Mesendoderm (in vitro differentiated cells): ENCODE measurements at regions not wholly inside any gene's neighbourhood (a gene's known extent, or its start where the extent isn't known, plus 50 kb on each side); places are given as distances from the start of the nearest gene placed in this dataset.
"Not testable (repeated sequence)": the region's sequence is repeated elsewhere in the genome, so short reads cannot be mapped to it uniquely, and the experiment has no call there.

ENCODE experiments used
- DNase-seq: peaks from one replicate; pipeline ENCODE4 v3.0.0; 2013
- H2AK5ac ChIP-seq: 2 replicates; pipeline ENCODE4 v1.6.1; 2013; ENCODE audit warnings: low read length, inconsistent platforms
- H2BK120ac ChIP-seq: 2 replicates; pipeline ENCODE4 v1.6.1; 2013; ENCODE audit warnings: low read depth, mild to moderate bottlenecking, low read length, moderate library complexity, mixed read lengths
- H2BK15ac ChIP-seq: replicated peaks from 2 replicates; pipeline ENCODE4 v1.6.1; 2013; ENCODE audit warnings: low read depth, mild to moderate bottlenecking, moderate library complexity
- H2BK5ac ChIP-seq: 2 replicates; pipeline ENCODE4 v1.6.1; 2013; ENCODE audit warnings: low read length, inconsistent platforms
- H3K18ac ChIP-seq: 2 replicates; pipeline ENCODE4 v1.6.1; 2013; ENCODE audit warnings: mild to moderate bottlenecking, low read length, mixed read lengths
- H3K23ac ChIP-seq: one replicate; pipeline ENCODE4 v1.6.1; 2013; ENCODE audit warnings: low read length
- H3K27ac ChIP-seq: 2 replicates; pipeline ENCODE4 v1.5.1; 2013; ENCODE audit warnings: low read depth, mild to moderate bottlenecking, inconsistent platforms, low read length, moderate library complexity
- H3K27me3 ChIP-seq: 2 replicates; pipeline ENCODE4 v1.6.1; 2013; ENCODE audit warnings: low read length, control low read depth, mild to moderate bottlenecking, inconsistent platforms; ENCODE audit not compliant: insufficient read depth, poor library complexity
- H3K36me3 ChIP-seq: 2 replicates; pipeline ENCODE4 v1.6.1; 2013; ENCODE audit warnings: low read length, inconsistent platforms; ENCODE audit not compliant: control insufficient read depth, insufficient read depth
- H3K4ac ChIP-seq: one replicate; pipeline ENCODE4 v1.6.1; 2013; ENCODE audit warnings: low read depth, mild to moderate bottlenecking, low read length, moderate library complexity
- H3K4me1 ChIP-seq: 2 replicates; pipeline ENCODE4 v1.6.1; 2013; ENCODE audit warnings: low read depth, low read length, inconsistent platforms; ENCODE audit not compliant: control insufficient read depth
- H3K4me2 ChIP-seq: 2 replicates; pipeline ENCODE4 v1.6.1; 2013; ENCODE audit warnings: low read length
- H3K4me3 ChIP-seq: 2 replicates; pipeline ENCODE4 v1.5.1; 2013; ENCODE audit warnings: mild to moderate bottlenecking, low read length
- H3K56ac ChIP-seq: one replicate; pipeline ENCODE4 v1.6.1; 2013; ENCODE audit warnings: low read length
- H3K79me1 ChIP-seq: 2 replicates; pipeline ENCODE4 v1.6.1; 2013; ENCODE audit warnings: low read length, inconsistent platforms
- H3K79me2 ChIP-seq: 2 replicates; pipeline ENCODE4 v1.6.1; 2013; ENCODE audit warnings: mild to moderate bottlenecking, low read length; ENCODE audit not compliant: control insufficient read depth, insufficient read depth
- H3K9ac ChIP-seq: 2 replicates; pipeline ENCODE4 v1.6.1; 2013; ENCODE audit warnings: low read length, inconsistent platforms
- H4K5ac ChIP-seq: one replicate; pipeline ENCODE4 v1.6.1; 2013; ENCODE audit warnings: low read length
- H4K8ac ChIP-seq: one replicate; pipeline ENCODE4 v1.6.1; 2013; ENCODE audit warnings: low read depth, mild to moderate bottlenecking, control low read depth, low read length, moderate library complexity
- WGBS: extraction: QIAGEN DNeasy Blood & Tissue Kit; methylation state at CpG from one replicate; pipeline ENCODE4 v1.1.7; 2013; ENCODE audit warnings: low lambda C conversion rate, missing lambda C conversion rate; ENCODE audit not compliant: insufficient coverage; ENCODE audit errors: extremely low coverage; 5-methylcytosine and 5-hydroxymethylcytosine counted together

DNA sequence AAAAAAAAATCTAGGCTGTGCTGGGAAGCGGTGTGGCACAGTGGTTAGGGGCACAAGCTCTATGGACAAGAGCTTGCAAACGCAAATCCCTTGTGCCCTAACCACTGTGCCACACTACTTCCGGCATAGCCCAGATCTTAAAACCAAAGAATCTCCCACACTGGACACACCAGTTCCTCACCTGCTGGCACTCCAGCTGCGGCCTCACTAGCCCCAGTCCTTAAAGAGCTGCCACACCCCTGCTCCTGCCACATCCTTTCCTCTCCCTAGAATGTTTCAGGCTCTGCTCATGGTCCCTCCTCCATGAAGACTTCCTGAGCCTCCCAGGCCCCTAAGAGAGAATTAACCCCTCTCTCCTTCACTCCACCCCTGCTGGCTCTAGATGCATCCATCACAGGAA, 71.8 kb upstream of the SRSF6 start:
- no peaks in the 10 kb centered on the region for H3K79me2 ChIP-seq
- H3K4me3 ChIP-seq: no peak overlapping the region
- no peak overlapping the region for H3K23ac ChIP-seq
- H3K79me1 ChIP-seq: no peaks in the 10 kb centered on the region
- no peak overlapping the region for H4K5ac ChIP-seq
- H3K9ac ChIP-seq: no peak overlapping the region
- whole genome bisulfite sequencing: no CpG with 5 or more reads among the region's 4 CpGs
- no peak overlapping the region for H3K18ac ChIP-seq
- no peak overlapping the region for H2BK15ac ChIP-seq
- H2AK5ac ChIP-seq: no peak overlapping the region
- no peak overlapping the region for H3K4ac ChIP-seq
- no peak overlapping the region for H3K4me2 ChIP-seq
- H3K4me1 ChIP-seq: peaks cover 4% of the 10 kb centered on the region
- H3K56ac ChIP-seq: no peak overlapping the region
- H3K27me3 ChIP-seq: no peaks in the 10 kb centered on the region
- no peak for DNase-seq
- no peaks in the 10 kb centered on the region for H3K36me3 ChIP-seq
- no peak overlapping the region for H2BK120ac ChIP-seq
- H2BK5ac ChIP-seq: no peak overlapping the region
- H3K27ac ChIP-seq: no peak overlapping the region
- no peak overlapping the region for H4K8ac ChIP-seq

DNA sequence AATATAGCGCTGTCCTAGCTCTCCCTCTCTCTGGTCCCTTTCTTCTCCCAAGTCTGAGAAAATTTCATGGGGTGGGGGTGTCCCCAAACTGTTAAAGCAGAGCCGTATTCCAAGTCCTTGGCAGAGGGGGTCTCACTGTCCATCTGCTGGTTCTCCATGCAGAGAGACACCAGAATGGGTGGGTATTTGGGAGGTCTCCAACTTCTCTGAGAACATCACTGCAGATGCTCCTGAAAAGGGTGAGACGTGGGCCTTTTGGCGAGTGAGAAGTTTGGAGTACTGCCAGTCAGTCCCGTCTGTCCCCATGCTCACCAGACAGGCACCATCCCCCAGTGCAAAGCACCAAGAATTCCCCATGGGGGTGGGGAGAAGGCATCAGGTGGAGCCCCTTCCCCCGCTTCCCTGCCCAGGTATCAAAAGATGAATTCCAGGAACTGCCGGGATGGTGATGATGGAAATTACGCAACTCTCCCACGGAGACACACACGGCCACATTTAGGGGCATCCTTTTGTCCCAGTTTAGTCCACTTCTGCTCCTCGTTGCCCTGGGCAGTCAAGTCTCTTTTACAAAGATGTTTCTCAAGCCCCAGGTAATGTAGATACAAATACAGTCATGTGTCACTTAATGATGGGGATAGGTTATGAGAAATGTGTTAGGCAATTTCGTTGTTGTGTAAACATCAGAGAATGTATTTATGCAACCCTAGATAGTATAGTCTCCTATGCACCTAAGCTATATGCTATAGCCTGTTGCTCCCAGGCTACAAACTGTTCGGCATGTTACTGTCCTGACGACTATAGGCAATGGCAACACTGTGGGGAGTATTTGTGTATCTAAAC, 73.4 kb upstream of the SRSF6 start:
- Histone ChIP-seq H3K79me2 (no peaks in the 10 kb centered on the region), H2BK15ac (no peak overlapping the region), H3K9ac (no peak overlapping the region), H3K4me3 (no peak overlapping the region), H3K4ac (no peak overlapping the region), H3K18ac (no peak overlapping the region), H3K36me3 (no peaks in the 10 kb centered on the region), H4K8ac (no peak overlapping the region), H3K27me3 (no peaks in the 10 kb centered on the region), H2BK5ac (no peak overlapping the region), H3K4me1 (peaks cover 4% of the 10 kb centered on the region), H4K5ac (no peak overlapping the region), H2AK5ac (no peak overlapping the region), H3K23ac (no peak overlapping the region), H3K27ac (no peak overlapping the region), H3K79me1 (no peaks in the 10 kb centered on the region), H3K4me2 (no peak overlapping the region), H2BK120ac (no peak overlapping the region), H3K56ac (no peak overlapping the region)
- no CpG with 5 or more reads among the region's 14 CpGs for WGBS
- no peak for DNase-seq

DNA sequence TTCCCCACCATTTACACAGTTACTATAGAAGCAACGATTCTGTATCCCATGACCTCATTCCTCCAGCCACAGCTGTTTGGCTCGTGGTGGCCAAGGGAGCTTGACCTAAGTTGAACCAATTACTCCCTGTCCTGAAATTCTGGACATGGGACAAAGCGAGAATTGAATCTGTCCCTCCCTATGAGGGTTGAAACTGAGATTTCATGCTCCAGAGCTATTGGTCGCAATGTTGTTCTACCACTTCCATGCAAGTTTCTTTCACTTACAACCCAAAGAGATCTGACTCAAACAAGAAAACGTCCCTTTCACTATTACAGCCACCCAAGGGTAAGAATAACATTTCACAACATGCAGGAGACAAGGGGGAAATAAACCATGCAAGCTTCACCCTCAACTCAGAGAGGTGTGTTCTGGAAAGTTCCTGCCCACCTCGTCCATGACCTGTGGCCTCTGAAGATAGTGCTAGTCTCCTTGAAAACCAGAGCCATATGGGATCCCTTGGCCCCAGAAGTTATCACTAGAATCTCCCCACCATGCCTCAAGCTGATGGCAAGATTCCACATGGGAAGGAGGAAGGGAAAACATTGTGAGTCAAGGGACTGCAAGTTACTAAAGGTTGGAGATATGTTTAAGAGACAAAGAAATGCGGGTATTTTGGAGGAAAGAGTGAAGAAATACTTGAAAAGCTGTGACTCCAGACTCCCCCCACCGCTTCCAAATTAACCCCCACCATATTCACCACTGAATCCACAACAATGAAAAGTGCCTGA, 74.5 kb upstream of the SRSF6 start:
- Histone ChIP-seq H3K27me3 (no peaks in the 10 kb centered on the region), H3K9ac (no peak overlapping the region), H3K79me2 (no peaks in the 10 kb centered on the region), H3K4me2 (no peak overlapping the region), H3K27ac (no peak overlapping the region), H2BK5ac (no peak overlapping the region), H3K79me1 (no peaks in the 10 kb centered on the region), H3K23ac (no peak overlapping the region), H4K5ac (no peak overlapping the region), H2BK120ac (no peak overlapping the region), H2BK15ac (no peak overlapping the region), H3K18ac (no peak overlapping the region), H3K4me1 (peaks cover 4% of the 10 kb centered on the region), H3K4me3 (no peak overlapping the region), H2AK5ac (no peak overlapping the region), H3K4ac (no peak overlapping the region), H3K36me3 (no peaks in the 10 kb centered on the region), H3K56ac (no peak overlapping the region), H4K8ac (no peak overlapping the region)
- peak; percentile 50 for DNase-seq
- WGBS: no CpG with 5 or more reads among the region's 8 CpGs

DNA sequence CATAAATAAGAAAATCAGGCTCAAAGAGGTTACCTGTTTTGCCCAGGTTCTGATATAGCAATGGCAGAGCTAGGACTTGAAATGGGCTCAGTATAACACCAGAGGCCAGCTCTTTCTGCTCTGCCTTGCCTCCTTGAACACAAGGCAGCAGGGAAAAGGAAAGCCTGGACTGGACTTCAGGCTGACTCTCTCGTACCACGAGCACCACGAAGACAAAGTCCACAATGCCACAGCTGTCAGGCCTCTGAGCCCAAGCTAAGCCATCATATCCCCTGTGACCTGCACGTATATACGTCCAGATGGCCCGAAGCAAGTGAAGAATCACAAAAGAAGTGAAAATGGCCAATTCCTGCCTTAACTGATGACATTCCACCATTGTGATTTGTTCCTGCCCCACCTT, 75.6 kb upstream of the SRSF6 start:
- not testable (repeated sequence) for H3K4me1 ChIP-seq, DNase-seq, H3K23ac ChIP-seq, H2BK15ac ChIP-seq, H4K5ac ChIP-seq, H2AK5ac ChIP-seq, H3K4ac ChIP-seq, H3K79me2 ChIP-seq, H3K56ac ChIP-seq, H3K9ac ChIP-seq, H4K8ac ChIP-seq, H3K79me1 ChIP-seq, H3K4me2 ChIP-seq, H3K27ac ChIP-seq, H2BK120ac ChIP-seq, H3K4me3 ChIP-seq, H2BK5ac ChIP-seq, H3K36me3 ChIP-seq, H3K27me3 ChIP-seq
- no CpG with 5 or more reads among the region's 6 CpGs for WGBS
- peak overlapping the region; percentile 23 for H3K18ac ChIP-seq

DNA sequence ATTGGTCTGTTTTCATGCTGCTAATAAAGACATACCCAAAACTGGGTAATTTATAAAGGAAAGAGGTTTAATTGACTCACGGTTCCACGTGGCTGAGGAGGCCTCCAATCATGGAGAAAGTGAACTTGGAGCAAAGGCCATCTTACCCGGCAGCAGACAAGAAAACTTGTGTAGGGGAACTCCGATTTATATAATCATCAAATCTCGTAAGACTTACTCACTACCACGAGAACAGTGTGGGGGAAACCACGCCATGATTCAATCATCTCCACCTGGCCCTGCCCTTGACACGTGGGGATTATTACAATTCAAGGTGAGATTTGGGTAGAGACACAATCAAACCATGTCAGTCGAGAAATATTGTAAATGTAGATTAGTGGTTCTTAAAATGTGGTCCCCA, 76.2 kb upstream of the SRSF6 start:
- H3K56ac ChIP-seq, H2BK15ac ChIP-seq, H2BK5ac ChIP-seq, H3K4ac ChIP-seq, H3K23ac ChIP-seq, DNase-seq, H3K4me2 ChIP-seq, H3K79me1 ChIP-seq, H4K8ac ChIP-seq, H4K5ac ChIP-seq, H3K79me2 ChIP-seq, H2AK5ac ChIP-seq, H2BK120ac ChIP-seq, H3K4me1 ChIP-seq, H3K27me3 ChIP-seq, H3K9ac ChIP-seq, H3K27ac ChIP-seq, H3K36me3 ChIP-seq, H3K4me3 ChIP-seq: not testable (repeated sequence)
- WGBS: no CpG with 5 or more reads among the region's 9 CpGs
- peak overlapping the region; percentile 23 for H3K18ac ChIP-seq
